Trophoblast cell (in vitro differentiated cells and primary cell): ENCODE measurements at regions not wholly inside any gene's neighbourhood (a gene's known extent, or its start where the extent isn't known, plus 50 kb on each side); places are given as distances from the start of the nearest gene placed in this dataset.

ENCODE experiments used
- DNase-seq, 2 donors: peaks; one replicate each; pipeline ENCODE4 v3.0.0-alpha.2; 2016
- H2AFZ ChIP-seq: 2 replicates; pipeline ENCODE4 v1.6.1; 2013; ENCODE audit warnings: low read length, moderate library complexity, mild to moderate bottlenecking; ENCODE audit not compliant: insufficient read depth, poor library complexity
- H2AK5ac ChIP-seq: 2 replicates; pipeline ENCODE4 v1.6.1; 2013; ENCODE audit warnings: mild to moderate bottlenecking, low read length
- H2BK120ac ChIP-seq: 2 replicates; pipeline ENCODE4 v1.6.1; 2013; ENCODE audit warnings: low read length, mild to moderate bottlenecking, moderate library complexity; ENCODE audit not compliant: insufficient read depth, poor library complexity
- H2BK12ac ChIP-seq: 2 replicates; pipeline ENCODE4 v1.6.1; 2013; ENCODE audit warnings: mild to moderate bottlenecking, low read length, moderate library complexity
- H2BK5ac ChIP-seq: 2 replicates; pipeline ENCODE4 v1.6.1; 2013; ENCODE audit warnings: low read length, low read depth, moderate library complexity, mild to moderate bottlenecking; ENCODE audit not compliant: poor library complexity
- H3K14ac ChIP-seq: 2 replicates; pipeline ENCODE4 v1.6.1; 2013; ENCODE audit warnings: mild to moderate bottlenecking, low read length
- H3K18ac ChIP-seq: 2 replicates; pipeline ENCODE4 v1.6.1; 2013; ENCODE audit warnings: mild to moderate bottlenecking, low read length
- H3K23ac ChIP-seq: 2 replicates; pipeline ENCODE4 v1.6.1; 2013; ENCODE audit warnings: low read length
- H3K27ac ChIP-seq: 2 replicates; pipeline ENCODE4 v1.5.1; 2013; ENCODE audit warnings: low read depth, mild to moderate bottlenecking, inconsistent platforms, low read length, moderate library complexity
- H3K27me3 ChIP-seq: 2 replicates; pipeline ENCODE4 v1.6.1; 2013; ENCODE audit warnings: inconsistent platforms, mild to moderate bottlenecking, low read length, moderate library complexity; ENCODE audit not compliant: insufficient read depth
- H3K36me3 ChIP-seq, 2 experiments: 1 replicate in 1 of 2; 2 replicates in 1 of 2; pipeline ENCODE4 v1.6.1; 2013; ENCODE audit warnings: low read length in 2 of 2, mild to moderate bottlenecking in 2 of 2, moderate library complexity in 1 of 2; ENCODE audit not compliant: insufficient read depth in 2 of 2, control insufficient read depth in 1 of 2
- H3K4ac ChIP-seq: 2 replicates; pipeline ENCODE4 v1.6.1; 2013; ENCODE audit warnings: low read depth, mild to moderate bottlenecking, low read length, moderate library complexity
- H3K4me1 ChIP-seq, 2 experiments: 1 replicate in 1 of 2; 2 replicates in 1 of 2; pipeline ENCODE4 v1.6.1; 2013; ENCODE audit warnings: low read length in 2 of 2, mild to moderate bottlenecking in 2 of 2, moderate library complexity in 1 of 2; ENCODE audit not compliant: insufficient read depth in 2 of 2, control insufficient read depth in 1 of 2
- H3K4me2 ChIP-seq: 2 replicates; pipeline ENCODE4 v1.6.1; 2013; ENCODE audit warnings: inconsistent platforms, mild to moderate bottlenecking, low read length, moderate library complexity
- H3K4me3 ChIP-seq: 2 replicates; pipeline ENCODE4 v1.5.1; 2013; ENCODE audit warnings: mild to moderate bottlenecking, low read depth, low read length, inconsistent platforms
- H3K79me1 ChIP-seq: one replicate; pipeline ENCODE4 v1.6.1; 2013; ENCODE audit warnings: low read length
- H3K79me2 ChIP-seq: 2 replicates; pipeline ENCODE4 v1.6.1; 2013; ENCODE audit warnings: low read length, mild to moderate bottlenecking; ENCODE audit not compliant: control insufficient read depth, insufficient read depth, poor library complexity
- H3K9ac ChIP-seq: 2 replicates; pipeline ENCODE4 v1.6.1; 2013; ENCODE audit warnings: mild to moderate bottlenecking, low read length
- H3K9me3 ChIP-seq: 2 replicates; pipeline ENCODE4 v1.6.1; 2013; ENCODE audit warnings: low read depth, mild to moderate bottlenecking, control low read depth, inconsistent platforms, low read length; ENCODE audit not compliant: insufficient read depth
- H4K12ac ChIP-seq: 2 replicates; pipeline ENCODE4 v1.6.1; 2013; ENCODE audit warnings: low read depth, mild to moderate bottlenecking, low read length, moderate library complexity
- H4K8ac ChIP-seq: 2 replicates; pipeline ENCODE4 v1.6.1; 2013; ENCODE audit warnings: low read depth, mild to moderate bottlenecking, low read length, moderate library complexity
- H4K91ac ChIP-seq: one replicate; pipeline ENCODE4 v1.6.1; 2013; ENCODE audit warnings: low read depth, mild to moderate bottlenecking, low read length, moderate library complexity
- WGBS: extraction: QIAGEN DNeasy Blood & Tissue Kit; methylation state at CpG from one replicate; pipeline ENCODE4 v1.1.7; 2013; ENCODE audit warnings: missing lambda C conversion rate; ENCODE audit not compliant: insufficient read length, insufficient coverage; ENCODE audit errors: extremely low coverage; 5-methylcytosine and 5-hydroxymethylcytosine counted together

GRCh38 chr20:11221046-11221445, 547.2 kb upstream of the JAG1 start:
- H3K79me2 ChIP-seq = no peaks in the 10 kb centered on the region
- peaks cover 2 to 3% of the 10 kb centered on the region in 2 experiments for H3K4me1 ChIP-seq
- no peak overlapping the region for H3K9ac ChIP-seq
- no peaks in the 10 kb centered on the region for H3K9me3 ChIP-seq
- H4K8ac ChIP-seq = no peak overlapping the region
- H2AFZ ChIP-seq = no peak overlapping the region
- H2BK120ac ChIP-seq = no peak overlapping the region
- no peak overlapping the region for H3K14ac ChIP-seq
- peaks cover 2% of the 10 kb centered on the region for H3K79me1 ChIP-seq
- no peaks in the 10 kb centered on the region for H3K27me3 ChIP-seq
- H4K12ac ChIP-seq = no peak overlapping the region
- no peak for DNase-seq
- no peak overlapping the region for H3K4ac ChIP-seq
- no peak overlapping the region for H3K18ac ChIP-seq
- H2BK5ac ChIP-seq = no peak overlapping the region
- H3K27ac ChIP-seq = no peak overlapping the region
- no peak overlapping the region for H3K23ac ChIP-seq
- no peak overlapping the region for H2BK12ac ChIP-seq
- H3K4me3 ChIP-seq = no peak overlapping the region
- H3K36me3 ChIP-seq = peaks cover 0 to 2% of the 10 kb centered on the region in 2 experiments
- H4K91ac ChIP-seq = no peak overlapping the region
- no peak overlapping the region for H3K4me2 ChIP-seq
- no peak overlapping the region for H2AK5ac ChIP-seq
- no CpG with 5 or more reads among the region's 2 CpGs for WGBS

- Histone ChIP-seq H3K27ac (no peak overlapping the region), H3K27me3 (no peaks in the 10 kb centered on the region), H2BK5ac (no peak overlapping the region), H3K79me1 (no peaks in the 10 kb centered on the region), H3K4ac (no peak overlapping the region), H2BK12ac (no peak overlapping the region), H3K14ac (no peak overlapping the region), H3K23ac (no peak overlapping the region), H3K18ac (no peak overlapping the region), H2AFZ (no peak overlapping the region), H4K12ac (no peak overlapping the region), H3K4me2 (no peak overlapping the region), H4K8ac (no peak overlapping the region), H2AK5ac (no peak overlapping the region), H3K9ac (no peak overlapping the region), H3K79me2 (no peaks in the 10 kb centered on the region), H3K36me3 (peaks cover 0 to 2% of the 10 kb centered on the region in 2 experiments), H3K4me3 (no peak overlapping the region), H3K4me1 (no peaks in the 10 kb centered on the region), H4K91ac (no peak overlapping the region), H2BK120ac (no peak overlapping the region), H3K9me3 (no peaks in the 10 kb centered on the region)
- no peak for DNase-seq
- WGBS = no CpG with 5 or more reads among the region's 1 CpG
Measured at GRCh38 chr20:11222243-11222642, 548.4 kb upstream of the JAG1 start.

- no peak overlapping the region for H2AFZ ChIP-seq
Measured at GRCh38 chr20:11227602-11228001, 553.8 kb upstream of the JAG1 start.

GRCh38 chr20:11229772-11230171, 556.0 kb upstream of the JAG1 start:
- Histone ChIP-seq H3K18ac (no peak overlapping the region), H4K91ac (no peak overlapping the region), H2BK5ac (no peak overlapping the region), H3K4me1 (peaks cover 0 to 3% of the 10 kb centered on the region in 2 experiments), H2BK12ac (no peak overlapping the region), H3K79me1 (no peaks in the 10 kb centered on the region), H3K4me2 (no peak overlapping the region), H3K79me2 (no peaks in the 10 kb centered on the region), H2AK5ac (no peak overlapping the region), H3K4ac (no peak overlapping the region), H4K12ac (no peak overlapping the region), H2BK120ac (no peak overlapping the region), H3K27ac (no peak overlapping the region), H3K36me3 (no peaks in the 10 kb centered on the region), H3K9me3 (no peaks in the 10 kb centered on the region), H2AFZ (no peak overlapping the region), H3K23ac (no peak overlapping the region), H3K14ac (no peak overlapping the region), H3K9ac (no peak overlapping the region), H3K4me3 (no peak overlapping the region), H3K27me3 (no peaks in the 10 kb centered on the region), H4K8ac (peak overlapping the region; percentile 14)
- no CpG with 5 or more reads among the region's 3 CpGs for WGBS
- DNase-seq = peak; percentile 88 to 89

More at GRCh38 chr20:11227602-11228001, 553.8 kb upstream of the JAG1 start:
- peaks cover 0 to 3% of the 10 kb centered on the region in 2 experiments for H3K4me1 ChIP-seq
- H3K79me1 ChIP-seq = no peaks in the 10 kb centered on the region
- WGBS = no CpG with 5 or more reads among the region's 3 CpGs
- no peaks in the 10 kb centered on the region for H3K36me3 ChIP-seq
- no peak overlapping the region for H2BK5ac ChIP-seq
- H3K79me2 ChIP-seq = no peaks in the 10 kb centered on the region
- H4K8ac ChIP-seq = no peak overlapping the region
- H3K9me3 ChIP-seq = no peaks in the 10 kb centered on the region
- no peak overlapping the region for H2BK12ac ChIP-seq
- no peak overlapping the region for H3K4me2 ChIP-seq
- H3K18ac ChIP-seq = no peak overlapping the region
- no peaks in the 10 kb centered on the region for H3K27me3 ChIP-seq
- H2BK120ac ChIP-seq = no peak overlapping the region
- no peak overlapping the region for H4K91ac ChIP-seq
- H3K9ac ChIP-seq = no peak overlapping the region
- H3K4me3 ChIP-seq = no peak overlapping the region
- no peak overlapping the region for H3K23ac ChIP-seq
- DNase-seq = no peak
- no peak overlapping the region for H3K27ac ChIP-seq
- no peak overlapping the region for H3K4ac ChIP-seq
- H3K14ac ChIP-seq = no peak overlapping the region
- H4K12ac ChIP-seq = no peak overlapping the region
- no peak overlapping the region for H2AK5ac ChIP-seq
